ENCODE measurements at regions not wholly inside any gene's neighbourhood (a gene's known extent, or its start where the extent isn't known, plus 50 kb on each side); places are given as distances from the start of the nearest gene placed in this dataset.
"Not testable (repeated sequence)": the region's sequence is repeated elsewhere in the genome, so short reads cannot be mapped to it uniquely, and the experiment has no call there.

GRCh38 chr13:38159710-38160109, 189.9 kb upstream of the UFM1 start:
- no peak for DNase-seq (ENCODE audit: low read depth)

GRCh38 chr13:38147050-38147449, 202.6 kb upstream of the UFM1 start:
- DNase-seq (ENCODE audit: low read depth): no peak

GRCh38 chr13:38141792-38142191, 207.9 kb upstream of the UFM1 start:
- peak; percentile 11 for DNase-seq (ENCODE audit: low read depth)

- peak; percentile 2 for DNase-seq (ENCODE audit: low read depth)
Measured at GRCh38 chr13:38135592-38135991, 214.1 kb upstream of the UFM1 start.

GRCh38 chr13:38121267-38121666, 228.4 kb upstream of the UFM1 start:
- DNase-seq (ENCODE audit: low read depth): no peak

GRCh38 chr13:38103851-38104250, 234.3 kb upstream of the TRPC4 start:
- peak; percentile 12 for DNase-seq (ENCODE audit: low read depth)

- no peak for DNase-seq (ENCODE audit: low read depth)
Measured at GRCh38 chr13:38099751-38100150, 230.2 kb upstream of the TRPC4 start.

GRCh38 chr13:38093425-38093824, 223.9 kb upstream of the TRPC4 start:
- DNase-seq (ENCODE audit: low read depth): no peak

- DNase-seq (ENCODE audit: low read depth): peak; percentile 1
Measured at GRCh38 chr13:38090913-38091312, 221.3 kb upstream of the TRPC4 start.

GRCh38 chr13:38086721-38087120, 217.1 kb upstream of the TRPC4 start:
- no peak for DNase-seq (ENCODE audit: low read depth)

GRCh38 chr13:38086013-38086412, 216.4 kb upstream of the TRPC4 start:
- DNase-seq (ENCODE audit: low read depth): no peak

GRCh38 chr13:38073931-38074330, 204.4 kb upstream of the TRPC4 start:
- no peak for DNase-seq (ENCODE audit: low read depth)

- no peak for DNase-seq (ENCODE audit: low read depth)
Measured at GRCh38 chr13:38072696-38073095, 203.1 kb upstream of the TRPC4 start.

- not testable (repeated sequence) for DNase-seq (ENCODE audit: low read depth)
Measured at GRCh38 chr13:38071340-38071739, 201.8 kb upstream of the TRPC4 start.

- DNase-seq (ENCODE audit: low read depth): no peak
Measured at GRCh38 chr13:38053896-38054295, 184.3 kb upstream of the TRPC4 start.

GRCh38 chr13:38046049-38046376, 176.4 kb upstream of the TRPC4 start:
- no peak for DNase-seq (ENCODE audit: low read depth)

GRCh38 chr13:38045278-38046048, 175.9 kb upstream of the TRPC4 start:
- peak; percentile 37 for DNase-seq (ENCODE audit: low read depth)

GRCh38 chr13:38044067-38044466, 174.5 kb upstream of the TRPC4 start:
- no peak for DNase-seq (ENCODE audit: low read depth)

GRCh38 chr13:38042771-38043170, 173.2 kb upstream of the TRPC4 start:
- DNase-seq (ENCODE audit: low read depth): no peak

- peak; percentile 32 for DNase-seq (ENCODE audit: low read depth)
Measured at GRCh38 chr13:38024431-38024830, 154.9 kb upstream of the TRPC4 start.

GRCh38 chr13:38017320-38017719, 147.7 kb upstream of the TRPC4 start:
- DNase-seq (ENCODE audit: low read depth): no peak

- no peak for DNase-seq (ENCODE audit: low read depth)
Measured at GRCh38 chr13:38013676-38014075, 144.1 kb upstream of the TRPC4 start.

- no peak for DNase-seq (ENCODE audit: low read depth)
Measured at GRCh38 chr13:38012096-38012495, 142.5 kb upstream of the TRPC4 start.

- no peak for DNase-seq (ENCODE audit: low read depth)
Measured at GRCh38 chr13:38008636-38009035, 139.1 kb upstream of the TRPC4 start.

Data from M059J (cell line).